ENCODE measurements at regions not wholly inside any gene's neighbourhood (a gene's known extent, or its start where the extent isn't known, plus 50 kb on each side); places are given as distances from the start of the nearest gene placed in this dataset.

GRCh38 chr19:27774337-27774736 is 1438.6 kb downstream of the UQCRFS1 start:
- no peak for DNase-seq (ENCODE audit: low read depth)

DNA sequence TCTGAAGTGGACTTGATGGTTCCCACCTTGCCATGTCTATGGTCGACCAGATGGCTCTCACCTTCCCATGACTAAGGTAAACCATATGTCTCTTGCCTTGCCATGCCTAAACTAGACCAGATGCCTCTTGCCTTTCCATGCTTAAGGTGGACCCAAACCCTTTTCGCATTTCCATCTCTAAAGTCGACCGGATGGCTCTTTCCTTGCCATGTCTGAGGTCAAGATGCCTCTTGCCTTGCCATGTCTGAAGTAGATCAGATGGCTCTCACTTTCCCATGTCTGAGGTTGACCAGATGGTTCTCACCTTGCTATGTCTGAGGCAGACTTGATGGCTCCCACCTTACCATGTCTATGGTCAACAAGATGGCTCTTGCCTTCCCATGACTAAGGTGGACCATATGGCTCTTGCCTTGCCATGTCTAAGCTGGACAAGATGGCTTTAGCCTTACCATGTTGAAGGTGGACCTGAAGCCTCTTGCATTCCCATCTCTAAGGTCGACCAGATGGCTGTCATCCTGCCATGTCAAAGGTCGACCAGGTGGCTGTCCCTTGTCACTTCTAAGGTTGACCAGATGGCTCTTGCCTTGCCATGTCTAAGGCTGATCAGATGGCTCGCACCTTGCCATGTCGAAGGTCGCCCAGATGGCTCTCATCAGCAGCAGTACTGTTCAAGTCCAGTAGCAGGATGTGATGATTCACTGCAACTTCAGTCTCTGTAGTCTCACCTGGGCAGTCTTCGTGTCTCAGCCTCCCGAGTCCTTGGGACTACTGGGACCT is 1439.4 kb downstream of the UQCRFS1 start:
- DNase-seq (ENCODE audit: low read depth): no peak

GRCh38 chr19:27772059-27772458 is 1440.9 kb downstream of the UQCRFS1 start:
- no peak for DNase-seq (ENCODE audit: low read depth)

DNA sequence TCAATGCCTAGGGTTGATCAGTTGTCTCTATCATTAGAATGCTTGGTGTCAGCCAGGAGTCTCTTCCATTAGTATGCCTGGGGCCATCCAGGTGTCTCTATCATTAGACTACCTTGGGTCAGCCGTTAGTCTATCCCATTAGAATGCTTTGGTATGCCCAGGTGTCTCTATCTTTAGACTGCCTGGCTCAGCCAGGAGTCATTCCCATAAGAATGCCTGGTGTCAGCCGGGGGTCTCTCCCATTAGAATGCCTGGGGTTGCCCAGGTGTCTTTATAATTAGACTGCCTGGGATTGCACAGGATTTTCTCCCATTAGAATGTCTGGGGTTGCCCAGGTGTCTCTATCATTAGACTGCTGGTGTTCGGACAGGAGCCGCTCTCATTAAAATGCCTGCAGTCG is 1442.9 kb downstream of the UQCRFS1 start:
- no peak for DNase-seq (ENCODE audit: low read depth)

GRCh38 chr19:27767234-27767633 is 1445.7 kb downstream of the UQCRFS1 start:
- no peak for DNase-seq (ENCODE audit: low read depth)

GRCh38 chr19:27765912-27766725 is 1446.8 kb downstream of the UQCRFS1 start:
- no peak for DNase-seq (ENCODE audit: low read depth)

DNA sequence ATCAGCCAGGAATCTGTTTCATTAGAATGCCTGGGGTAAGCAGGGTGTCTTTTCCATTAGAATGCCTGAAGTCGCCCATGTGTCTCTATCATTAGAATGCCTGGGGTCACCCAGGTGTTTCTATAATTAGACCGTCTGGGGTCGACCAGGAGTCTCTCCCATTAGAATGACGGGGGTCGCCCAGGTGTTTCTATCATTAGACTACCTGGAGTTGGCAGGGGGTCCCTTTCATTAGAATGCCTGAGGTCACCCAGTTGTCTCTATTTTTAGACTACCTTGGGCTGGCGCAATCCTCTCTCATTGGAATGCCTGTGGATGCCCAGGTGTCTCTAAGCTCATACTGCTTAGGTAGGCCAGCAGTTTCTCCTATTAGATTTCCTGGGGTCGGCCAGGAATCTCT is 1447.6 kb downstream of the UQCRFS1 start:
- no peak for DNase-seq (ENCODE audit: low read depth)

DNA sequence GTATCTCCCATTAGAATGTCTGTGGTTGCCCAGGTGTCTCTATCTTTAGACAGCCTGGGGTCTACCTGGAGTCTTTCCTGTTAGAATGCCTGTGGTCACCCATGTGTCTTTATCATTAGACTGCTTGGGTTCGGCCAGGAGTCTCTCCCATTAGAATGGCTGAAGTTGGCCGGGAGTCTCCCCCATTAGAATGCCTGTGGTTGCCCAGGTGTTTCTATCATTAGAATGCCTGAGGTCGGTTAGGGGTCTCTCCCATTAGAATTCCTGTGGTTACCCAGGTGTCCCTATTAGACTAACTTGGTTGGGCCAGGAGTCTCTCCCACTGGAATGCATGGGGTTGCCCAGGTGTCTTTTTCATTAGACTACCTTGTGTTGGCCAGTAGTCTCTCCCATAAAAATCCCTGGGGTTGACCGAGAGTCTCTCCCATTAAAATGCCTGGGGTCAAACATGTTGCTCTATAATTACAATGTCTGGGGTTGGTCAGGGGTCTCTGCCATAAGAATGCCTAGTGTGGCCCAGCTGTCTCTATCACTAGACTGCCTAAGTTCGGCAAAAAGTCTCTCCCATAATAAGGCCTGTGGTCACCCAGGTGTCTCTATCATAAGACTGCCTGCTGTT is 1448.7 kb downstream of the UQCRFS1 start:
- DNase-seq (ENCODE audit: low read depth): no peak

DNA sequence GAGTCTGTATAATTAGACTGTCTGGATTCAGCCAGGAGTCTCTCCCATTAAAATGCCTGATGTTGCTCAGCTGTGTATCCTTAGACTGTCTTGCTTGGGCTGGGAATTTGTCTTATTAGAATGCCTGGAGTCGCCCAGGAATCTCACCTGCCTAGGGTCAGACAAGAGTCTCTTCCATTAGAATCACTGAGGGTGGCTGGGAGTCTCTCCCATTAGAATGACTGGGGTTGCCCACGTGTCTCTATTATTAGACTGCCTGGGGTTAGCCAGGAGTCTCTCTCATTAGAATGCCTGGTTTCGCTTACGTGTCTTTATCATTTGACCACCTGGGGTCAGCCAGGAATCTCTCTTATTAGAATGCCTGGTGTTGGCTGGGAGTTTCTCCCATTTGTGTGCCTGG is 1450.0 kb downstream of the UQCRFS1 start:
- no peak for DNase-seq (ENCODE audit: low read depth)

DNA sequence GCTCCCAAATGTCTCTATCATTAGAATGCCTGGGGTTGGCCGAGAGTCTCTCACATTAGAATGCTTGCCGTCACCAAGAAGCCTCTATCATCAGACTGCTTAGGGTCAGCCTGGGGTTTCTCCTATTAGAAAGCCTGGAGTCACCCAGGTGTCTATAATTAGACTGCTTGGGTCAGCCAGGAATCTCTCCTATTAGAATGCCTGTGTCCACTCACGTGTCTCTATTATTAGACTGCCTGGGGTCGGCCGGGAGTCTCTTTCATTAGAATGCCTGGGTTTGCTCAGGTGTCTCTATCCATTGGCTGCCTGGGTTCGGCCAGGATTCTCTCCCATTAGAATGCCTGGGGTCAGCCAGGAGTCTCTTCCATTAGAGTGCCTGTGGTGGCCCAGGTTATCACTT is 1453.1 kb downstream of the UQCRFS1 start:
- DNase-seq (ENCODE audit: low read depth): no peak

DNA sequence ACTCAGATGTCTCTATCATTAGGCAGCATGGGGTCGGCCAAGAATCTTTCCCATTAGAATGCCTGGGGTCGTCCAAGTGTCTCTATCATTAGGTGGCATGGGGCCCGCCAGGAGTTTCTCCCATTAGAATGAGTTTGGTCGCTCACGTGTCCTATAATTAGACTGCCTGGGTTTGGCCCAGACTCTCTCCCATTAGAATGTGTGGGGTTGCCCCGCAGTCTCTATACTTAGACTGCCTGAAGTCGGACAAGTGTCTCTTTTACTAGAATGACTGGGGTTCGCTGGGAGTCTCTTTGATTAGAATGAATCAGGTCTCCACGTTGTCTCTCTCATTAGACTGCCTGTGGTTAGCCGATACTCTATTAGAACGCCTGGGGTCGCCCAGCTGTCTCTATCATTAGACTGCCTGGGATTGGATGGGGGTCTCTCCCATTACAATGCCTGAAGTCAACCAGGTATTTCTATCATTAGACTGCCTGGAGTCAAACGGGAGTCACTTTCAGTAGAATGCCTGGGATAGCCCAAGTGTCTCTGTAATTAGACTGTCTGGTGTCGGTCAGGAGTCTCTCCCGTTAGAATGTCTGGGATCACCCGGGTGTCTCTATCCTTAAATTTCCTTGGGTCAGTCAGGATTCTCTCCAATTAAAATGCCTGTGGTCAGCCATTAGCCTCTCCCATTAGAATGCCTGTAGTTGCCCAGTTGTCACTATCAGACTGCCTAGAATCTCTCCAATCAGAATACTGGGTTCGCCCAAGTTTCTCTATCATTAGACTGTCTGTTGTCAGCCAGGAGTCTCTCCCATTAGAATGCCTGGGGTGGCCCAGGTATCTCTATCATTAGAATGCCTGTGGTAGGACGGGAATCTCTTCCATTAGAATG is 1454.1 kb downstream of the UQCRFS1 start:
- DNase-seq (ENCODE audit: low read depth): no peak

- no peak for DNase-seq (ENCODE audit: low read depth)
Observed at GRCh38 chr19:27754700-27755099, 1458.3 kb downstream of the UQCRFS1 start.

DNA sequence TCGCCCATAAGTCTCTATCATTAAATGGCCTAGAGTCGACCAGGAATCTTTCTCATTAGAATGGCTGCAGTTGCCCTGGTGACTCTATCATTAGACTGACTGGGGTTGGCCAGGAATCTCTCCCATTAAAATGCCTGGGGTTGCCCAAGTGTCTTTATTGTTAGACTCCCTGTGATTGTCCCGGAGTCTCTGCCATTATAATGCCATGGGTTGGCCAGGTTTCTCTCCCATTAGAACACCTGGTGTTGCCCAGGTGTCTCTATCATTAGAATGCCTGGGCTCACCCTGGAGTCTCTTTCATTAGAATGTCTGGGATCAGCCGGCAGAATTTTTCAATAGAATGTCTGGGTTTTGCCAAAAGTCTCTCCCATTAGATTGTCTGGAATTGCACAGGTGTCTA is 1459.3 kb downstream of the UQCRFS1 start:
- DNase-seq (ENCODE audit: low read depth): no peak

- no peak for DNase-seq (ENCODE audit: low read depth)
Observed at GRCh38 chr19:27752530-27753184, 1460.3 kb downstream of the UQCRFS1 start.

DNA sequence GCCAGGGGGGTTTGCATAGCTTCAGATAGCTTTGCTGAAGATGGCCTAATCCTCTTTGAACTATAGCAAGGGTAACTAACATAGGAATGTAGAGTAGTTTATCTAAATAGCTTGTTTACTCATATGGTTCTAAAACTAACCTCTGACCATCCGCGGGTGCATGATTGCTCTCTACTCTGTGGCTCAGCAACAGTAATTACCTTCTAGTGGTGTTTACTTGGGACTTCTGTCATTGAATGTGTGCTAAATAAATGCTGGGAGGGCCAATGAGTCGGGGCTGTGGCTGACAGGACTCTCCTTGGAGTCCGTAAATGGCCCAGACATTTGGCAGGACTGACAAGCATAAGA is 1461.9 kb downstream of the UQCRFS1 start:
- DNase-seq (ENCODE audit: low read depth): no peak

- no peak for DNase-seq (ENCODE audit: low read depth)
Observed at GRCh38 chr19:27750391-27751043, 1462.4 kb downstream of the UQCRFS1 start.

DNA sequence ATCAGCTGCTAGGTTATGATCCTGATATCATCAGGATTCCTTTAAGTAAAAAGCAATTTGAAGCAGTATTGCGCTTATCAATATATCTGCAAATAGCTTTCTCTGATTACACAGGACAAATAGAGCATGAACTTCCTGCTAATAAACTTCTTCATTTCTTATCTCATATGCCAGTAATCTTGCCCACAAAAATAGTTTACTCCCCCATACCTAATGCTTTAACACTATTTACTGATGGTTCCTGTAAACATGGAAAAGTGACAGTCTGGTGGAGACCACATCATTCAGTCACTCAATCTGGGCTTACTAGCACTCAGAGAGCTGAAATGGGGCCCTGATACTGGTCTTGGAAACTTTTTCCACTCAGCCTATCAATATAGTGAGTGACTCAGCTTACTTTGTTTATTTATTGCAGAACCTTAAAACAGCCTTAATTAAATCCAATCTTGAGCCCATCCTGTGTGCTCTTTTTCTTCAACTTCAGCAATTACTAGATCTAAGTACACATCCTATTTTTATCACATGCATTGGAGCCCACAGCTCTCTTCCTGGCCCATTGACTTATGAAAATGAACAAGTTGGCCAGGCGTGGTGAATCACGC is 1464.3 kb downstream of the UQCRFS1 start:
- no peak for DNase-seq (ENCODE audit: low read depth)

DNA sequence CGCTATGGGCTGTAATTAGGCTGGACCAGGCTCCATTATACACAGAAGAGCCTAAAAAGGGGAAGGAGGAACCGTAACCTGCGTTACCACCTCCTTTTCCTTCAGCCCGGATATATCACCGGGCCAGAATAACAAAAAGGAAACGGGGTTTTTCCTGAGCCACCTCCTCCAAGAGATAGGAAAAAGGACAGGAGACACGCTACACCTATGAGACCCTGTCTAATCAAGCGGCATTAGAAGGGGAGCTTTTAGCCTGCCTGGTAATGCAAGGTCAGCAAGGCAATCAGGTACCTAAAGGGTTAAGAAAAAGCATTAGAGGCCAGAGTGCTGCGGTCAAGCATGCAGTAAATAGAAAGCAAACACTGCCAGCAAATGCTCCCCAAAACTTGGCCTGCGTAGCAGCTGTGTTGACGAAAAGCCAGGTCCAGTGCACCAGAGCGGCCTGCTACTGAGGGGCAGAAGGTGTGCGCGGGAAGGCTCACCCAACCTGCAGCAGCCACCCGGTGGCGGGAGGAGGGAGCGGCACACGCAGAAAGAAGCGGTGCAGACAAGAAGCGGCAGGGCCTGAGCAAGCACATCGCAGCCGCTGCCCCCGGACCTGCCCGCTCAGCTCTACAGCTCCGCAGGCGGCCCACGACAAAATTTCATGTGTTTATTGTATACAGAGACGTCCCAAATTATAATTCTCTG is 1466.1 kb downstream of the UQCRFS1 start:
- DNase-seq (ENCODE audit: low read depth): no peak

DNA sequence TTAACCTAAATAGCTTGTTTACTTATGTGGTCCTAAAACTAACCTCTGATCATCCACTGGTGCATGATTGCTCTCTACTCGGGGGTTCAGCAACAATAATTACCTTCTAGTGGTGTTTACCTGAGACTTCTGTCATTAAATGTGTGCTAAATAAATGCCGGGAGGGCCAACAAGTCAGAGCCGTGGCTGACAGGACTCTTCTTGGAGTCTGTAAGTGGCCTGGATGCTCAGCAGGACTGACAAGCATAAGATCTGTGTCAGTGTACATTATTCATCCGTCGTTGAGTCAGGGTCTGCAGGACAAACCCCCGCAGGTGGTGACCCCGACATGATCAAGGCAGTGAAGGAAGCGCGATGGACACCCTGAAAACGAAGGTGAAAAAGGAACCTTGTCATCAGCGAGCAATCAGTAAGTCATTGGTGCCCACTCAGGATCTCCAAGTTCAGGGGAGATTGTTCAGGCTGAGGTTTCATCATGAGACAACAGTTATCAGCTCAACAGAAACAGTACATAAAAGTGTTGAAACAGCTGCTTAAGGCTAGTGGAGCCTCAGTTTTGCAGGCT is 1466.9 kb downstream of the UQCRFS1 start:
- no peak for DNase-seq (ENCODE audit: low read depth)

Measured in activated T-helper 9 cell treated with anti-CD3 and anti-CD28 coated beads, Interleukin-2, amount 50 U/mL, for 16 hours (primary cell).